SK-N-SH treated with all-trans-retinoic acid at 6 μM for 48 hours (cell line): ENCODE measurements at regions not wholly inside any gene's neighbourhood (a gene's known extent, or its start where the extent isn't known, plus 50 kb on each side); places are given as distances from the start of the nearest gene placed in this dataset.

Experiments used
- BACH2 ChIP-seq: fragments of 250-450 bp; sonication (Bioruptor Pico); IDR thresholded peaks from 2 replicates; pipeline ENCODE4 v1.9.0; 2021; ENCODE audit warnings: mild to moderate bottlenecking, borderline replicate concordance
- ISL1 ChIP-seq: fragments of 250-450 bp; sonication (Bioruptor Pico); IDR thresholded peaks from 2 replicates; pipeline ENCODE4 v2.1.2; 2022; ENCODE audit warnings: mild to moderate bottlenecking, moderate library complexity
- OSR1 ChIP-seq: fragments of 250-450 bp; sonication (Bioruptor Pico); IDR thresholded peaks from 2 replicates; pipeline ENCODE4 v1.8.0; 2022; ENCODE audit warnings: moderate library complexity, mild to moderate bottlenecking, inconsistent platforms
- RARB ChIP-seq: fragments of 250-450 bp; sonication (Bioruptor Pico); IDR thresholded peaks from 2 replicates; pipeline ENCODE4 v1.8.0; 2021; ENCODE audit warnings: mild to moderate bottlenecking, moderate library complexity
- ZC3H10 ChIP-seq: fragments of 250-450 bp; sonication (Bioruptor Pico); IDR thresholded peaks from 2 replicates; pipeline ENCODE4 v1.5.1; 2021; ENCODE audit warnings: mild to moderate bottlenecking, moderate library complexity
- ZFP3 ChIP-seq: fragments of 250-450 bp; sonication (Bioruptor Pico); IDR thresholded peaks from 2 replicates; pipeline ENCODE4 v1.5.0; 2020; ENCODE audit warnings: mild to moderate bottlenecking, moderate library complexity
- ZFP30 ChIP-seq: fragments of 450-650 bp; formaldehyde crosslinking; IDR thresholded peaks from 2 replicates; pipeline ENCODE4 v1.5.0; 2022; ENCODE audit warnings: mild to moderate bottlenecking, moderate library complexity
- TF ChIP-seq, protein P1 (sequence below): fragments of 250-450 bp; sonication (Bioruptor Pico); IDR thresholded peaks from 2 replicates; pipeline ENCODE4 v1.8.0; 2020; ENCODE audit warnings: mild to moderate bottlenecking, moderate library complexity, borderline replicate concordance

DNA sequence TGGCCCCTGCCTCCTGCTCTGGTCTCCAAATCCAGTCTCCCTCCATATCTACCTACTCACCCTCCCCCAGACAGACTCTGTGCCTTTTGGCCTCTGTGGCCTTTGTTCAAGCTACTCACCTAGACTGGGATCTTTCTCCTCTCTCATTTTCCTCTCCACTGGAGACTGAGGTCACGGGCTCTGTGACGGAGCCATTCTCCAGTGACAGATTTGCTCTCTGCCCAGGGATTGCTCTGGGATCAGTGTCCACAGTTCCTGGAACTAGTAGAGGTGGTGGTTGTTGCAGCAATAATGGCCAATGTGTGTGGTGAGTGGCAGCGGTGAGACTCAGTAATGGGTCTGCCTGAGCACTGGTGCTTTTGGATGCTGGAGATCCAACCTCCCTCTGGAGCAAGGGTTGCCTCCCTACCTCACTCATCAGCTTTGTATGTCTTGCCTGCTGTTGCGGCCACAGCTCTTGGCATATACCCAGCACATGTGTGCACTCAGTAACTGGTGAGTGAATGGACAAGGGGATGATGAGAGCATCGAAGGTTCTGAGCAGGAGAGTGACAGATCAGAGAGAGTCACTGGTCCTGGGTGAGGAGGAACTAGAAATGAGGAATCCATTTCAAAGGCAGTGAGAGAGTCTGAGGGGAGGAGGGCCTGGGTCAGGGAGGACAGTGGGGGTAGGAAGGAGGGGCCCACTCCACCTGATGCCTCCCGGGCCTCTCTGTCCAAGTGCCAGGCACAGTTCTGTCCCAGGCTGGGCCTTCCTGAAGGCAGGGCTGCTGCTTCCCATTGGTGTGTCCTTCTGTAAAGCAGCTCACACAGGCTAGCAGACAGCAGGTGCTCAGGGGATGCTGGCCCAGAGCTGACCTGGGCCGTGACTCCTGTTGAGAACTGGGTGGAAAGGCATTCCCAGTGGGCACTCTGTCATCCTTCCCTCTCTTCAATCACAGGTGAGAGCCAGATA lies 96.5 kb upstream of the PITX1 start:
- TF ChIP-seq ISL1 (CRISPR knock-in tag) (no peak), OSR1 (CRISPR knock-in tag) (no peak), BACH2 (CRISPR knock-in tag) (no peak), ZC3H10 (CRISPR knock-in tag) (no peak), ZFP30 (CRISPR knock-in tag) (no peak), ZFP3 (CRISPR knock-in tag) (no peak), RARB (CRISPR knock-in tag) (no peak)
- TF ChIP-seq, protein P1, sequence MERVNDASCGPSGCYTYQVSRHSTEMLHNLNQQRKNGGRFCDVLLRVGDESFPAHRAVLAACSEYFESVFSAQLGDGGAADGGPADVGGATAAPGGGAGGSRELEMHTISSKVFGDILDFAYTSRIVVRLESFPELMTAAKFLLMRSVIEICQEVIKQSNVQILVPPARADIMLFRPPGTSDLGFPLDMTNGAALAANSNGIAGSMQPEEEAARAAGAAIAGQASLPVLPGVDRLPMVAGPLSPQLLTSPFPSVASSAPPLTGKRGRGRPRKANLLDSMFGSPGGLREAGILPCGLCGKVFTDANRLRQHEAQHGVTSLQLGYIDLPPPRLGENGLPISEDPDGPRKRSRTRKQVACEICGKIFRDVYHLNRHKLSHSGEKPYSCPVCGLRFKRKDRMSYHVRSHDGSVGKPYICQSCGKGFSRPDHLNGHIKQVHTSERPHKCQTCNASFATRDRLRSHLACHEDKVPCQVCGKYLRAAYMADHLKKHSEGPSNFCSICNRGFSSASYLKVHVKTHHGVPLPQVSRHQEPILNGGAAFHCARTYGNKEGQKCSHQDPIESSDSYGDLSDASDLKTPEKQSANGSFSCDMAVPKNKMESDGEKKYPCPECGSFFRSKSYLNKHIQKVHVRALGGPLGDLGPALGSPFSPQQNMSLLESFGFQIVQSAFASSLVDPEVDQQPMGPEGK (CRISPR knock-in tag), result no peak
